CD4-positive, alpha-beta T cell (primary cell): ENCODE measurements at regions not wholly inside any gene's neighbourhood (a gene's known extent, or its start where the extent isn't known, plus 50 kb on each side); places are given as distances from the start of the nearest gene placed in this dataset.

Experiments
- ATAC-seq: fragments of 200-7000 bp; cut with Tn5 transposase; one replicate; pipeline ENCODE4 v1.10.0; 2022; ENCODE audit warnings: mild to moderate bottlenecking; ENCODE audit not compliant: poor library complexity
- CTCF ChIA-PET: fragments of 350-600 bp; sonication (Branson Sonifier 250); formaldehyde crosslinking; loops from one replicate; lab custom pipeline; 2021; ENCODE audit warnings: antibody characterized with exemption, inconsistent platforms; lab: Charles Lee
- POLR2A ChIA-PET: fragments of 350-600 bp; sonication (Branson Sonifier 250); formaldehyde crosslinking; loops from one replicate; lab custom pipeline; 2021; ENCODE audit warnings: antibody characterized with exemption, inconsistent platforms; lab: Charles Lee
- DNase-seq, 14 experiments: peaks; one replicate each; pipeline ENCODE4 v3.0.0-alpha.2; 2013 to 2020; ENCODE audit warnings: mixed read lengths in 2 of 14
- H3K27ac ChIP-seq, 2 donors: one replicate each; pipeline versions ENCODE4 v1.5.1 to v1.7.0; 2013; ENCODE audit warnings: low read length in 2 of 2, low read depth in 1 of 2, mild to moderate bottlenecking in 1 of 2
- H3K27me3 ChIP-seq, 2 experiments: 1 replicate in 1 of 2; 2 replicates in 1 of 2; pipeline versions ENCODE4 v1.6.1 to v1.7.0; 2013; ENCODE audit warnings: low read length in 2 of 2, control low read depth in 1 of 2, mild to moderate bottlenecking in 1 of 2, moderate library complexity in 1 of 2; ENCODE audit not compliant: insufficient read depth in 2 of 2, control insufficient read depth in 1 of 2
- H3K36me3 ChIP-seq: one replicate; pipeline ENCODE4 v1.6.1; 2013; ENCODE audit warnings: low read length, control low read depth; ENCODE audit not compliant: insufficient read depth
- H3K4me1 ChIP-seq: one replicate; pipeline ENCODE4 v1.6.1; 2013; ENCODE audit warnings: low read length, control low read depth; ENCODE audit not compliant: insufficient read depth
- H3K4me3 ChIP-seq: one replicate; pipeline ENCODE4 v1.5.1; 2013; ENCODE audit warnings: mild to moderate bottlenecking, low read length, moderate library complexity
- H3K9me3 ChIP-seq, 2 experiments: 1 replicate in 1 of 2; 2 replicates in 1 of 2; pipeline versions ENCODE4 v1.6.1 to v1.7.0; 2013; ENCODE audit warnings: low read length in 2 of 2, mild to moderate bottlenecking in 2 of 2, control low read depth in 1 of 2, moderate library complexity in 1 of 2; ENCODE audit not compliant: control insufficient read depth in 1 of 2, insufficient read depth in 1 of 2
- H3K27ac Mint-ChIP-seq: one replicate; pipeline ENCODE4 v1.8.0; 2020; ENCODE audit warnings: mixed read lengths
- H3K27me3 Mint-ChIP-seq: one replicate; pipeline ENCODE4 v1.8.0; 2021; ENCODE audit warnings: mixed read lengths
- H3K36me3 Mint-ChIP-seq: one replicate; pipeline ENCODE4 v1.8.0; 2021; ENCODE audit warnings: low read depth, mixed read lengths
- H3K4me1 Mint-ChIP-seq: one replicate; pipeline ENCODE4 v1.8.0; 2021; ENCODE audit warnings: low read depth, mixed read lengths
- H3K4me3 Mint-ChIP-seq: one replicate; pipeline ENCODE4 v1.8.0; 2020; ENCODE audit warnings: mild to moderate bottlenecking, mixed read lengths
- H3K9me3 Mint-ChIP-seq: one replicate; pipeline ENCODE4 v1.8.0; 2020; ENCODE audit warnings: mixed read lengths
- CTCF ChIP-seq: fragments of 200-600 bp; IDR thresholded peaks from one replicate; pipeline ENCODE4 v1.8.0; 2022; ENCODE audit warnings: antibody characterized with exemption, mild to moderate bottlenecking
- intact Hi-C, 2 experiments: fragments of 100-400 bp; cut with DNase I in 1 of 2; cut with micrococcal nuclease in 1 of 2; formaldehyde crosslinking; loops; one replicate each; pipeline versions ENCODE4 v1.15.1 to v1.9.0; 2023 to 2025; cut with DNase I, micrococcal nuclease

GRCh38 chr6:137661601-137662000, 167.4 kb upstream of the OLIG3 start:
- CTCF ChIA-PET, result interaction anchor here (0.7 to 0.8 kb wide), 4 partner anchors 43 to 343 kb away, joined by 3 read pairs; no protein-coding TSS in a partner anchor
- no peak overlapping the region for H3K27ac Mint-ChIP-seq
- Histone ChIP-seq H3K27me3 (no peaks in the 10 kb centered on the region), H3K4me1 (no peaks in the 10 kb centered on the region), H3K36me3 (no peaks in the 10 kb centered on the region), H3K4me3 (no peak overlapping the region), H3K9me3 (peaks cover 2 to 3% of the 10 kb centered on the region in 2 experiments), H3K27ac (no peak overlapping the region)
- no peak for ATAC-seq
- H3K27me3 Mint-ChIP-seq, result no peaks in the 10 kb centered on the region
- H3K9me3 Mint-ChIP-seq, result no peaks in the 10 kb centered on the region
- H3K4me1 Mint-ChIP-seq, result no peaks in the 10 kb centered on the region
- peak; percentile 33 for TF ChIP-seq CTCF
- POLR2A ChIA-PET, result no interaction called here
- H3K4me3 Mint-ChIP-seq, result no peak overlapping the region
- no peaks in the 10 kb centered on the region for H3K36me3 Mint-ChIP-seq
- intact Hi-C loops, result loop anchor here in 1 of 2 experiments (5.0 kb wide), 1 partner anchor 316 kb away; no protein-coding TSS in a partner anchor
- peak in 11 of 14 experiments; percentile 4 to 75 (median 33) for DNase-seq

GRCh38 chr6:137664183-137664582, 170.0 kb upstream of the OLIG3 start:
- Mint-ChIP-seq H3K36me3 (no peaks in the 10 kb centered on the region), H3K27me3 (no peaks in the 10 kb centered on the region), H3K9me3 (no peaks in the 10 kb centered on the region), H3K27ac (no peak overlapping the region), H3K4me3 (no peak overlapping the region), H3K4me1 (no peaks in the 10 kb centered on the region)
- ChIA-PET POLR2A (no interaction called here), CTCF (no interaction called here)
- intact Hi-C loops, result loop anchor here in 1 of 2 experiments (5.0 kb wide), 1 partner anchor 313 kb away; no protein-coding TSS in a partner anchor
- Histone ChIP-seq H3K27me3 (no peaks in the 10 kb centered on the region), H3K36me3 (no peaks in the 10 kb centered on the region), H3K4me1 (no peaks in the 10 kb centered on the region), H3K4me3 (no peak overlapping the region), H3K9me3 (no peaks in the 10 kb centered on the region), H3K27ac (no peak overlapping the region)
- no peak for TF ChIP-seq CTCF
- ATAC-seq, result no peak
- DNase-seq, result no peak

GRCh38 chr6:137665342-137665934, 171.2 kb upstream of the OLIG3 start:
- Mint-ChIP-seq H3K4me3 (no peak overlapping the region), H3K27ac (no peak overlapping the region), H3K36me3 (no peaks in the 10 kb centered on the region), H3K4me1 (no peaks in the 10 kb centered on the region), H3K27me3 (peaks cover 7% of the 10 kb centered on the region), H3K9me3 (no peaks in the 10 kb centered on the region)
- no peaks in the 10 kb centered on the region for H3K36me3 ChIP-seq
- CTCF ChIA-PET, result interaction anchor here (2.2 kb wide), 1 partner anchor 10 kb away, joined by 5 read pairs; no protein-coding TSS in a partner anchor
- H3K27me3 ChIP-seq, result no peaks in the 10 kb centered on the region
- no peak for DNase-seq
- no peak overlapping the region for H3K27ac ChIP-seq
- POLR2A ChIA-PET, result no interaction called here
- no peak for ATAC-seq
- no peak for TF ChIP-seq CTCF
- H3K4me3 ChIP-seq, result no peak overlapping the region
- intact Hi-C loops, result no loop called here
- no peaks in the 10 kb centered on the region for H3K4me1 ChIP-seq
- H3K9me3 ChIP-seq, result no peaks in the 10 kb centered on the region
